PC-9 (cell line): ENCODE measurements at regions not wholly inside any gene's neighbourhood (a gene's known extent, or its start where the extent isn't known, plus 50 kb on each side); places are given as distances from the start of the nearest gene placed in this dataset.

Experiments used
- BruUV-seq: library from RNA; stranded (reverse); fragments of 400-500 nt; replicated peaks from 2 replicates; lab custom pipeline; 2021; lab: Mats Ljungman, UMichigan
- CTCF ChIA-PET: fragments of 300-600 bp; sonication (Branson Sonifier 250); formaldehyde crosslinking; loops from one replicate; lab custom pipeline; 2022; ENCODE audit warnings: antibody characterized with exemption; lab: Charles Lee
- POLR2A ChIA-PET: fragments of 300-600 bp; sonication (Branson Sonifier 250); formaldehyde crosslinking; loops from one replicate; lab custom pipeline; 2022; ENCODE audit warnings: antibody characterized with exemption; ENCODE audit not compliant: unreplicated experiment; lab: Charles Lee
- DNase-seq, 2 experiments: peaks; one replicate each; pipeline versions ENCODE4 v3.0.0 to v3.0.0-alpha.2; 2015 to 2022; ENCODE audit warnings: mixed read lengths in 1 of 2
- H2AFZ ChIP-seq: fragments of 200-600 bp; sonication (generic); 2 replicates; pipeline ENCODE4 v1.8.1; 2017; ENCODE audit warnings: antibody characterized with exemption
- H3F3A ChIP-seq: fragments of 200-600 bp; sonication (generic); 2 replicates; pipeline ENCODE4 v1.8.1; 2017; ENCODE audit warnings: antibody characterized with exemption, mild to moderate bottlenecking, low read depth; ENCODE audit not compliant: insufficient read depth
- H3K27ac ChIP-seq: fragments of 200-600 bp; sonication (generic); 2 replicates; pipeline ENCODE4 v1.6.1; 2016; ENCODE audit warnings: mixed run types
- H3K27me3 ChIP-seq: fragments of 200-600 bp; sonication (generic); 2 replicates; pipeline ENCODE4 v1.6.1; 2016; ENCODE audit warnings: low read depth, mixed run types; ENCODE audit not compliant: insufficient read depth
- H3K36me3 ChIP-seq: fragments of 200-600 bp; sonication (generic); 2 replicates; pipeline ENCODE4 v1.6.1; 2016; ENCODE audit warnings: low read depth, mixed run types
- H3K4me1 ChIP-seq: fragments of 200-600 bp; sonication (generic); replicated peaks from 2 replicates; pipeline ENCODE4 v1.6.1; 2016; ENCODE audit warnings: mixed run types; ENCODE audit not compliant: insufficient read depth
- H3K4me2 ChIP-seq: fragments of 200-600 bp; sonication (generic); 2 replicates; pipeline ENCODE4 v1.6.1; 2017; ENCODE audit warnings: mixed run types
- H3K4me3 ChIP-seq: fragments of 200-600 bp; sonication (generic); 2 replicates; pipeline ENCODE4 v1.6.1; 2016; ENCODE audit warnings: mixed run types
- H3K79me2 ChIP-seq: fragments of 200-600 bp; sonication (generic); 2 replicates; pipeline ENCODE4 v1.6.1; 2017; ENCODE audit warnings: low read depth, mixed run types
- H3K9me2 ChIP-seq: fragments of 200-600 bp; sonication (generic); 2 replicates; pipeline ENCODE4 v1.8.1; 2017; ENCODE audit warnings: mild to moderate bottlenecking; ENCODE audit not compliant: insufficient read depth
- H3K9me3 ChIP-seq: fragments of 200-600 bp; sonication (generic); 2 replicates; pipeline ENCODE4 v1.8.1; 2016; ENCODE audit warnings: low read depth; ENCODE audit not compliant: insufficient read depth
- H4K20me1 ChIP-seq: fragments of 200-600 bp; sonication (generic); 2 replicates; pipeline ENCODE4 v1.8.1; 2017; ENCODE audit not compliant: insufficient read depth
- EZH2 ChIP-seq: fragments of 200-600 bp; sonication (generic); IDR thresholded peaks from 2 replicates; pipeline ENCODE4 v1.8.0; 2017; ENCODE audit warnings: antibody characterized with exemption, low read depth
- intact Hi-C: fragments of 100-400 bp; cut with micrococcal nuclease; formaldehyde crosslinking; loops from one replicate; pipeline ENCODE4 v1.10.0; 2022; ENCODE audit not compliant: unreplicated experiment
- TF ChIP-seq, protein P1 (sequence below): fragments of 200-600 bp; sonication (generic); conservative IDR thresholded peaks from 2 replicates; pipeline ENCODE4 v1.6.1; 2017; ENCODE audit warnings: mixed run types, antibody characterized with exemption, mild to moderate bottlenecking, moderate library complexity

DNA sequence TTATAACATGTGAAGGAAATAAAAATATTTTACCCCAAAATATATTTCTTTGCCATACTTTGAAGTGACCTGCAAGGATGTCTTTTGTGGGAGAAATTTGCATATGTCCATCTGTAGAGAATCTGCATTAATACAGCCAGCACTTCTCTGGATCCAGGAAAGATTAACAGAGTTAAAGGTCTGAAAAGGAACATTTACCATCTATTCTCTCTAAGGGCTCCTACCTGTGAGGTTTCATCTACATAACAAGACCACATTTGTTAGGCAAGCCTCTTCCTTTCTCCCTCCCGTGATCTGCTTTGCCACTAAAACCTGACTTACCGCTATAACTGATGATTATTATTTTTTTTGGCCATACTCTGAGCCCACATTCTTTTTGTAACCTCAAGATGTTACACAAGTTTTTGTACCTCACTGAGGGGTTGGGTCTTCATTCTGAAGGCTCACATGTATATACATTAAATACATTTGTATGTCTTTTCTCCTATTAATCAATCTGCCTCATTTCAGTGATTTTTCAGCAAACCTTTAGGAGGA lies 129.4 kb downstream of the AKR1D1 start:
- Histone ChIP-seq H3K36me3 (no peaks in the 10 kb centered on the region), H3K27me3 (no peaks in the 10 kb centered on the region), H3K4me2 (no peak overlapping the region), H2AFZ (no peak overlapping the region), H3F3A (no peaks in the 10 kb centered on the region), H3K4me1 (no peaks in the 10 kb centered on the region), H4K20me1 (no peaks in the 10 kb centered on the region), H3K9me2 (no peaks in the 10 kb centered on the region), H3K27ac (no peak overlapping the region), H3K4me3 (no peak overlapping the region), H3K9me3 (no peaks in the 10 kb centered on the region), H3K79me2 (no peaks in the 10 kb centered on the region)
- CTCF ChIA-PET, result no interaction called here
- POLR2A ChIA-PET, result no interaction called here
- TF ChIP-seq, protein P1, sequence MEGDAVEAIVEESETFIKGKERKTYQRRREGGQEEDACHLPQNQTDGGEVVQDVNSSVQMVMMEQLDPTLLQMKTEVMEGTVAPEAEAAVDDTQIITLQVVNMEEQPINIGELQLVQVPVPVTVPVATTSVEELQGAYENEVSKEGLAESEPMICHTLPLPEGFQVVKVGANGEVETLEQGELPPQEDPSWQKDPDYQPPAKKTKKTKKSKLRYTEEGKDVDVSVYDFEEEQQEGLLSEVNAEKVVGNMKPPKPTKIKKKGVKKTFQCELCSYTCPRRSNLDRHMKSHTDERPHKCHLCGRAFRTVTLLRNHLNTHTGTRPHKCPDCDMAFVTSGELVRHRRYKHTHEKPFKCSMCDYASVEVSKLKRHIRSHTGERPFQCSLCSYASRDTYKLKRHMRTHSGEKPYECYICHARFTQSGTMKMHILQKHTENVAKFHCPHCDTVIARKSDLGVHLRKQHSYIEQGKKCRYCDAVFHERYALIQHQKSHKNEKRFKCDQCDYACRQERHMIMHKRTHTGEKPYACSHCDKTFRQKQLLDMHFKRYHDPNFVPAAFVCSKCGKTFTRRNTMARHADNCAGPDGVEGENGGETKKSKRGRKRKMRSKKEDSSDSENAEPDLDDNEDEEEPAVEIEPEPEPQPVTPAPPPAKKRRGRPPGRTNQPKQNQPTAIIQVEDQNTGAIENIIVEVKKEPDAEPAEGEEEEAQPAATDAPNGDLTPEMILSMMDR, result no peak
- no peak for TF ChIP-seq EZH2
- intact Hi-C loops, result no loop called here
- BruUV-seq, result no TSS peak
- DNase-seq, result no peak

DNA sequence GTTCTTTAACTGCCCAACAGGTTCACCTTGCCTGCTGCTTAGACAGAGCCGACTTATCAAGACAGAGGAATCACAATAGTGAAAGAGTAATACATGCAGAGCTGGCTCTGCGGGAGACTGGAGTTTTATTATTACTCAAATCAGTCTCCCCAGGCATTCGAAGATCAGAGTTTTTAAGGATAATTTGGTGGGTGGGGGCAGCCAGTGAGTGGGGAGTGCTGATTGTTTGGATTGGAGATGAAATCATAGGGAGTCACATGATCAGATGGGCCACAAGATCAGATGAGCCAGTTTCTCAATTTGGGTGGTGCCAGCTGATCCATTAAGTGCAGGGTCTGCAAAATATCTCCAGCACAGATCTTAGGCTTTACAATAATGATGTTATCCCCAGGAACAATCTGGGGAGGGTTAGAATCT lies 131.3 kb downstream of the AKR1D1 start:
- H3F3A ChIP-seq, result no peaks in the 10 kb centered on the region
- no peaks in the 10 kb centered on the region for H3K36me3 ChIP-seq
- no peaks in the 10 kb centered on the region for H3K9me2 ChIP-seq
- POLR2A ChIA-PET, result no interaction called here
- no peak overlapping the region for H3K27ac ChIP-seq
- H3K9me3 ChIP-seq, result 0 out of 2 replicates have a peak, but pooled peaks cover 3% of the 10 kb centered on the region
- H2AFZ ChIP-seq, result no peak overlapping the region
- no peaks in the 10 kb centered on the region for H3K27me3 ChIP-seq
- intact Hi-C loops, result no loop called here
- no peak overlapping the region for H3K4me3 ChIP-seq
- no peak overlapping the region for H3K4me2 ChIP-seq
- no peaks in the 10 kb centered on the region for H3K79me2 ChIP-seq
- no peak for DNase-seq
- no peaks in the 10 kb centered on the region for H3K4me1 ChIP-seq
- no TSS peak for BruUV-seq
- CTCF ChIA-PET, result no interaction called here
- H4K20me1 ChIP-seq, result no peaks in the 10 kb centered on the region
- TF ChIP-seq, protein P1, result no peak

DNA sequence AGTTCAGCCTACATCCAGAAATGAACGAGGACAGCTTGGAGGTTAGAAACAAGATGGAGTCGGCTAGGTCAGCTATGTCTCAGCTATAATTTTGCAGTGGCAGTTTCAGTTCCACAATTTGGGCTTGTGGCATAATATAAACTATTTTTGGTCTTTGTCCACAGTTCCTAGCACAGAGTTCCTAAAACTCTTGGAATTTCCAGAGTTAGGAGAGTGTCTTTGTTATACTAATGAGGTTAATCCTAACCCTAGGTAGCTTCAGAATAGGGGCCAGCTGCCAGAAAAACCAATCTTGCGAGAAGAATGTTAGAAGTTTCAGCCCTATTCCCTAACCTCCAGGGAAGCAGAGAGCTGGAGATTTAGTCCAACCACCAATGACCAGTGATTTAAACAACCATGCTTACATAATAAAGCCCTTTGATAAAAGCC lies 131.9 kb downstream of the AKR1D1 start:
- Histone ChIP-seq H3K9me2 (no peaks in the 10 kb centered on the region), H3K9me3 (0 out of 2 replicates have a peak, but pooled peaks cover 3% of the 10 kb centered on the region), H3K4me2 (no peak overlapping the region), H3K27ac (no peak overlapping the region), H3K79me2 (no peaks in the 10 kb centered on the region), H3K27me3 (no peaks in the 10 kb centered on the region), H3K36me3 (no peaks in the 10 kb centered on the region), H4K20me1 (no peaks in the 10 kb centered on the region), H3K4me3 (no peak overlapping the region), H3K4me1 (no peaks in the 10 kb centered on the region), H2AFZ (no peak overlapping the region), H3F3A (no peaks in the 10 kb centered on the region)
- CTCF ChIA-PET, result no interaction called here
- no TSS peak for BruUV-seq
- POLR2A ChIA-PET, result no interaction called here
- intact Hi-C loops, result no loop called here
- no peak for TF ChIP-seq EZH2
- TF ChIP-seq, protein P1, result no peak
- DNase-seq, result no peak
